Stimulated activated CD8-positive, alpha-beta memory T cell treated with anti-CD3 and anti-CD28 coated beads, Interleukin-2, amount 100 ng/mL, for 48 hours (primary cell): ENCODE measurements at regions not wholly inside any gene's neighbourhood (a gene's known extent, or its start where the extent isn't known, plus 50 kb on each side); places are given as distances from the start of the nearest gene placed in this dataset.

Experiments
- DNase-seq, 2 donors: peaks; one replicate each; pipeline ENCODE4 v3.0.0-alpha.2; 2020; ENCODE audit warnings: low read depth in 2 of 2

GRCh38 chr10:120369856-120370276 is 87.2 kb upstream of the PLPP4 start:
- no peak for DNase-seq

GRCh38 chr10:120371856-120372255 is 85.2 kb upstream of the PLPP4 start:
- DNase-seq, result no peak

GRCh38 chr10:120372917-120373316 is 84.1 kb upstream of the PLPP4 start:
- DNase-seq, result no peak

- no peak for DNase-seq
Measured at GRCh38 chr10:120375666-120376065, 81.4 kb upstream of the PLPP4 start.

GRCh38 chr10:120381931-120382330 is 75.1 kb upstream of the PLPP4 start:
- DNase-seq, result no peak

- DNase-seq, result no peak
Measured at GRCh38 chr10:120382360-120382759, 74.7 kb upstream of the PLPP4 start.

GRCh38 chr10:120385992-120386391 is 71.0 kb upstream of the PLPP4 start:
- DNase-seq, result no peak

GRCh38 chr10:120386896-120387295 is 70.1 kb upstream of the PLPP4 start:
- DNase-seq, result no peak

- no peak for DNase-seq
Measured at GRCh38 chr10:120387326-120387725, 69.7 kb upstream of the PLPP4 start.

GRCh38 chr10:120392245-120392644 is 64.8 kb upstream of the PLPP4 start:
- no peak for DNase-seq

GRCh38 chr10:120392671-120393079 is 64.4 kb upstream of the PLPP4 start:
- DNase-seq, result no peak

GRCh38 chr10:120394446-120394845 is 62.6 kb upstream of the PLPP4 start:
- no peak for DNase-seq

- no peak for DNase-seq
Measured at GRCh38 chr10:120396228-120396627, 60.8 kb upstream of the PLPP4 start.

GRCh38 chr10:120398180-120398579 is 58.8 kb upstream of the PLPP4 start:
- DNase-seq, result no peak

- no peak for DNase-seq
Measured at GRCh38 chr10:120400601-120401000, 56.4 kb upstream of the PLPP4 start.

- no peak for DNase-seq
Measured at GRCh38 chr10:120402147-120402766, 54.8 kb upstream of the PLPP4 start.

- no peak for DNase-seq
Measured at GRCh38 chr10:120403109-120403508, 53.9 kb upstream of the PLPP4 start.

- DNase-seq, result no peak
Measured at GRCh38 chr10:120406376-120406775, 50.7 kb upstream of the PLPP4 start.
